ENCODE measurements at regions not wholly inside any gene's neighbourhood (a gene's known extent, or its start where the extent isn't known, plus 50 kb on each side); places are given as distances from the start of the nearest gene placed in this dataset.

- DNase-seq (ENCODE audit: low spot score) (no peak), ATAC-seq (no peak)
- Histone ChIP-seq H3K79me2 (replicated peaks; ENCODE audit: insufficient read depth) (no peaks in the 10 kb centered on the region), H3K4me1 (ENCODE audit: insufficient read depth) (0 out of 2 replicates have a peak, but pooled peaks cover 4% of the 10 kb centered on the region), H2AFZ (peak overlapping the region; percentile 43; the same call in 1 of the 2 replicates), H3K4me2 (no peak overlapping the region), H3K4me3 (no peak overlapping the region), H4K20me1 (replicated peaks; ENCODE audit: insufficient read depth) (no peaks in the 10 kb centered on the region), H3F3A (replicated peaks; ENCODE audit: low read depth) (no peaks in the 10 kb centered on the region), H3K9me2 (ENCODE audit: insufficient read depth) (no peaks in the 10 kb centered on the region), H3K36me3 (ENCODE audit: insufficient read depth) (no peaks in the 10 kb centered on the region), H3K27ac (ENCODE audit: low read depth) (no peak overlapping the region), H3K27me3 (ENCODE audit: insufficient read depth) (no peaks in the 10 kb centered on the region)
- TF ChIP-seq ZNF114 (CRISPR knock-in tag; IDR thresholded peaks at IDR 0.05) (no peak), REST (IDR thresholded peaks at IDR 0.05; ENCODE audit: unreplicated experiment) (no peak), CTCF (conservative IDR thresholded peaks at IDR 0.05; ENCODE audit: low read depth in 2 of 2) (no peak), STAT1 (IDR thresholded peaks at IDR 0.05; ENCODE audit: unreplicated experiment) (no peak), JUNB (IDR thresholded peaks at IDR 0.05; ENCODE audit: unreplicated experiment) (no peak), ZNF462 (CRISPR knock-in tag; IDR thresholded peaks at IDR 0.05) (no peak), EZH2phosphoT487 (IDR thresholded peaks at IDR 0.05; ENCODE audit: unreplicated experiment) (no peak), NANOG (IDR thresholded peaks at IDR 0.05; ENCODE audit: borderline replicate concordance) (no peak), POLR2AphosphoS5 (IDR thresholded peaks at IDR 0.05; ENCODE audit: low read depth) (no peak)
- Mint-ChIP-seq H3K9me3 (no peaks in the 10 kb centered on the region), H3K4me1 (no peaks in the 10 kb centered on the region; the same call in 2 of the 3 replicates), H3K27me3 (ENCODE audit: insufficient read depth, low read depth, poor library complexity) (no peaks in the 10 kb centered on the region), H3K27ac (no peak overlapping the region), H3K36me3 (ENCODE audit: low read depth) (no peaks in the 10 kb centered on the region), H3K4me3 (no peak overlapping the region)
Observed at GRCh38 chr2:53584986-53585385, 182.6 kb upstream of the CHAC2 start.

Data from GM23338 (cell line).